ENCODE measurements at regions not wholly inside any gene's neighbourhood (a gene's known extent, or its start where the extent isn't known, plus 50 kb on each side); places are given as distances from the start of the nearest gene placed in this dataset.

- H3K4me3 ChIP-seq (ENCODE audit: low read depth, low read length): no peak overlapping the region
- no peak for TF ChIP-seq CTCF (conservative IDR thresholded peaks at IDR 0.05; ENCODE audit: low read depth, low read length)
- no peak for DNase-seq (ENCODE audit: low read depth)
Measured at GRCh38 chr2:186125156-186125555, 360.9 kb upstream of the ZC3H15 start.

GRCh38 chr2:186125625-186126024, 360.4 kb upstream of the ZC3H15 start:
- no peak overlapping the region for H3K4me3 ChIP-seq (ENCODE audit: low read depth, low read length)
- no peak for DNase-seq (ENCODE audit: low read depth)
- no peak for TF ChIP-seq CTCF (conservative IDR thresholded peaks at IDR 0.05; ENCODE audit: low read depth, low read length)

- DNase-seq (ENCODE audit: low read depth): no peak
- TF ChIP-seq CTCF (conservative IDR thresholded peaks at IDR 0.05; ENCODE audit: low read depth, low read length): no peak
- no peak overlapping the region for H3K4me3 ChIP-seq (ENCODE audit: low read depth, low read length)
Measured at GRCh38 chr2:186126181-186126580, 359.9 kb upstream of the ZC3H15 start.

GRCh38 chr2:186129767-186130581, 356.1 kb upstream of the ZC3H15 start:
- DNase-seq (ENCODE audit: low read depth): peak; percentile 65
- no peak for TF ChIP-seq CTCF (conservative IDR thresholded peaks at IDR 0.05; ENCODE audit: low read depth, low read length)
- H3K4me3 ChIP-seq (ENCODE audit: low read depth, low read length): no peak overlapping the region

- TF ChIP-seq CTCF (conservative IDR thresholded peaks at IDR 0.05; ENCODE audit: low read depth, low read length): no peak
- H3K4me3 ChIP-seq (ENCODE audit: low read depth, low read length): no peak overlapping the region
- DNase-seq (ENCODE audit: low read depth): no peak
Measured at GRCh38 chr2:186130748-186131641, 355.1 kb upstream of the ZC3H15 start.

- DNase-seq (ENCODE audit: low read depth): peak; percentile 11
Measured at GRCh38 chr2:186135686-186136085, 350.4 kb upstream of the ZC3H15 start.

More at GRCh38 chr2:186135686-186136085, 350.4 kb upstream of the ZC3H15 start:
- H3K4me3 ChIP-seq (ENCODE audit: low read depth, low read length): no peak overlapping the region
- TF ChIP-seq CTCF (conservative IDR thresholded peaks at IDR 0.05; ENCODE audit: low read depth, low read length): no peak
